ENCODE measurements at regions not wholly inside any gene's neighbourhood (a gene's known extent, or its start where the extent isn't known, plus 50 kb on each side); places are given as distances from the start of the nearest gene placed in this dataset.

DNA sequence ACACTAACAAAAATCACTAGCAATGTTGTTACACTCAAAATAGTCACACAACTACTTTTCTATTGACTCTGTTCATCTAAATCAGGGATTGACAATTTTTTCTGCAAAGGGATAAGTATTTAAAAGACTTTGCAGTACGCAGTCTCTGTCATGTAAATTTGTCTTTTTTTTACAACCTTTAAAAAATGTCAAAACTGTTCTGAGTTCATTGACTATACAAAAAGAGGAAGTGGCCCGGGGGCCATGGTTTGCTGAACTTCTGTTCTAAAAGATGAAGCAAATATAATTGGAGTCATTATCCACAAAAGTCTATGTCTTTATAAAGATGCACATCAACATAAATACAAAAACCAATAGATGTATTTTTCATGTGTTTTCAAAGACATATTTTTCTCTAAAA is 1310.3 kb downstream of the RPA4 start:
- Histone ChIP-seq H3K9me1 (ENCODE audit: control insufficient read depth, insufficient read depth, low read length) (no peaks in the 10 kb centered on the region), H3K27me3 (ENCODE audit: control insufficient read depth in 2 of 2, insufficient read depth in 2 of 2, low read length in 2 of 2) (no peaks in the 10 kb centered on the region), H3K4me2 (ENCODE audit: insufficient read depth, low read length) (no peak overlapping the region), H3K27ac (ENCODE audit: extremely low read depth, low read depth, low read length) (no peak overlapping the region), H3K79me2 (ENCODE audit: control insufficient read depth, insufficient read depth, low read length) (no peaks in the 10 kb centered on the region), H3K9me3 (replicated peaks; ENCODE audit: control insufficient read depth, insufficient read depth, low read depth, low read length) (no peaks in the 10 kb centered on the region), H3K36me3 (ENCODE audit: control insufficient read depth, insufficient read depth, low read length) (no peaks in the 10 kb centered on the region), H3K4me3 (no peak overlapping the region), H2AFZ (ENCODE audit: low read depth, low read length) (no peak overlapping the region), H3K4me1 (replicated peaks in 1 of 2; ENCODE audit: control insufficient read depth in 2 of 2, insufficient read depth in 2 of 2, low read length in 2 of 2) (no peaks in the 10 kb centered on the region), H3K9ac (ENCODE audit: insufficient read depth in 1 of 2, low read depth in 2 of 2, low read length in 2 of 2) (no peak overlapping the region), H4K20me1 (replicated peaks; ENCODE audit: control insufficient read depth, insufficient read depth, low read length) (no peaks in the 10 kb centered on the region)
- in situ Hi-C loops (cut with MboI), result no loop called here
- CTCF ChIA-PET (ENCODE audit: low intra/inter-chr PET ratio), result interaction anchor here (0.6 kb wide), 1 partner anchor 358 kb away, joined by 7 read pairs; no protein-coding TSS in a partner anchor
- ATAC-seq, result no peak
- 0% methylated on average over 2 of the region's 2 CpGs for WGBS (ENCODE audit: insufficient coverage, low coverage, missing lambda C conversion rate)
- no TSS peak for BruUV-seq (replicated peaks)
- DNase-seq (ENCODE audit: extremely low read depth in 1 of 4, low spot score in 3 of 4), result no peak
- TF ChIP-seq SPI1 (IDR thresholded peaks at IDR 0.05; ENCODE audit: borderline replicate concordance, low read depth, low read length), result peak; percentile 43; the same call in 1 of the 2 replicates
- no peak for TF ChIP-seq ZNF764 (CRISPR knock-in tag; IDR thresholded peaks at IDR 0.05; ENCODE audit: low read depth)
- TF ChIP-seq FOXP1 (CRISPR knock-in tag; IDR thresholded peaks at IDR 0.05), result no peak
- FAIRE-seq, result no peak
- intact Hi-C loops (cut with micrococcal nuclease), result no loop called here
- POLR2A ChIA-PET, result no interaction called here

GRCh38 chrX:98203800-98204199 is 1320.1 kb downstream of the RPA4 start:
- no peaks in the 10 kb centered on the region for H3K79me2 ChIP-seq (ENCODE audit: control insufficient read depth, insufficient read depth, low read length)
- H2AFZ ChIP-seq (ENCODE audit: low read depth, low read length), result no peak overlapping the region
- WGBS (ENCODE audit: insufficient coverage, low coverage, missing lambda C conversion rate), result 0% methylated on average over 2 of the region's 2 CpGs
- in situ Hi-C loops (cut with MboI), result no loop called here
- H3K4me2 ChIP-seq (ENCODE audit: insufficient read depth, low read length), result no peak overlapping the region
- no peaks in the 10 kb centered on the region for H4K20me1 ChIP-seq (replicated peaks; ENCODE audit: control insufficient read depth, insufficient read depth, low read length)
- H3K9me3 ChIP-seq (replicated peaks; ENCODE audit: control insufficient read depth, insufficient read depth, low read depth, low read length), result no peaks in the 10 kb centered on the region; the same call in 1 of the 2 replicates
- ATAC-seq (no peak), FAIRE-seq (no peak), DNase-seq (ENCODE audit: extremely low read depth in 1 of 4, low spot score in 3 of 4) (no peak)
- no peaks in the 10 kb centered on the region for H3K27me3 ChIP-seq (ENCODE audit: control insufficient read depth in 2 of 2, insufficient read depth in 2 of 2, low read length in 2 of 2)
- ChIA-PET POLR2A (no interaction called here), CTCF (ENCODE audit: low intra/inter-chr PET ratio) (no interaction called here)
- no TSS peak for BruUV-seq (replicated peaks)
- H3K4me1 ChIP-seq (replicated peaks in 1 of 2; ENCODE audit: control insufficient read depth in 2 of 2, insufficient read depth in 2 of 2, low read length in 2 of 2), result no peaks in the 10 kb centered on the region
- H3K4me3 ChIP-seq, result no peak overlapping the region
- H3K27ac ChIP-seq (ENCODE audit: extremely low read depth, low read depth, low read length), result no peak overlapping the region
- H3K36me3 ChIP-seq (ENCODE audit: control insufficient read depth, insufficient read depth, low read length), result no peaks in the 10 kb centered on the region
- no peaks in the 10 kb centered on the region for H3K9me1 ChIP-seq (ENCODE audit: control insufficient read depth, insufficient read depth, low read length)
- H3K9ac ChIP-seq (ENCODE audit: insufficient read depth in 1 of 2, low read depth in 2 of 2, low read length in 2 of 2), result no peak overlapping the region
- intact Hi-C loops (cut with micrococcal nuclease), result no loop called here
- no peak for TF ChIP-seq CGGBP1 (CRISPR knock-in tag; IDR thresholded peaks at IDR 0.05)
- no peak for TF ChIP-seq ID3 (CRISPR knock-in tag; IDR thresholded peaks at IDR 0.05)
- TF ChIP-seq ID3 (tag; IDR thresholded peaks at IDR 0.05), result no peak
- TF ChIP-seq PREB (CRISPR knock-in tag; IDR thresholded peaks at IDR 0.05), result no peak
- TF ChIP-seq POU5F1 (IDR thresholded peaks at IDR 0.05; ENCODE audit: borderline replicate concordance, low read depth, low read length, partially characterized antibody), result no peak
- TF ChIP-seq CC2D1A (IDR thresholded peaks at IDR 0.05), result no peak
- no peak for TF ChIP-seq GATAD2B (IDR thresholded peaks at IDR 0.05; ENCODE audit: borderline replicate concordance)
- no peak for TF ChIP-seq MCM7 (IDR thresholded peaks at IDR 0.05)
- no peak for TF ChIP-seq XRCC5 (IDR thresholded peaks at IDR 0.05; ENCODE audit: low read depth, low read length)
- no peak for TF ChIP-seq NR3C1 (CRISPR knock-in tag; IDR thresholded peaks at IDR 0.05)
- no peak for TF ChIP-seq NCOA4 (IDR thresholded peaks at IDR 0.05; ENCODE audit: partially characterized antibody)
- TF ChIP-seq ETS1 (conservative IDR thresholded peaks at IDR 0.05; ENCODE audit: control insufficient read depth, low read depth, low read length), result no peak
- TF ChIP-seq ERF (CRISPR knock-in tag; IDR thresholded peaks at IDR 0.05), result no peak
